Liver (tissue), 8 donors: ENCODE measurements at regions not wholly inside any gene's neighbourhood (a gene's known extent, or its start where the extent isn't known, plus 50 kb on each side); places are given as distances from the start of the nearest gene placed in this dataset.

ENCODE experiments used
- DNase-seq: peaks from one replicate; pipeline ENCODE4 v3.0.0-alpha.2; 2017; ENCODE audit warnings: low spot score
- H3K27ac ChIP-seq, 2 donors: one replicate each; pipeline ENCODE4 v1.7.0; 2013; ENCODE audit warnings: inconsistent platforms in 2 of 2, low read length in 2 of 2, control low read depth in 1 of 2, low read depth in 1 of 2, mild to moderate bottlenecking in 1 of 2
- H3K27me3 ChIP-seq, 4 donors: one replicate each; pipeline versions ENCODE4 v1.6.1 to v1.7.0; 2013; ENCODE audit warnings: low read length in 3 of 4, inconsistent platforms in 1 of 4, mild to moderate bottlenecking in 1 of 4, moderate library complexity in 1 of 4; ENCODE audit not compliant: control insufficient read depth in 4 of 4, insufficient read depth in 4 of 4
- H3K36me3 ChIP-seq, 4 donors: one replicate each; pipeline versions ENCODE4 v1.6.1 to v1.7.0; 2013; ENCODE audit warnings: low read length in 3 of 4, mild to moderate bottlenecking in 3 of 4, low read depth in 1 of 4, moderate library complexity in 1 of 4; ENCODE audit not compliant: control insufficient read depth in 4 of 4, insufficient read depth in 3 of 4
- H3K4me1 ChIP-seq, 4 donors: one replicate each; pipeline versions ENCODE4 v1.6.1 to v1.7.0; 2013; ENCODE audit warnings: low read length in 3 of 4, mild to moderate bottlenecking in 3 of 4, moderate library complexity in 1 of 4; ENCODE audit not compliant: control insufficient read depth in 4 of 4, insufficient read depth in 4 of 4
- H3K4me3 ChIP-seq, 3 donors: one replicate each; pipeline versions ENCODE4 v1.6.1 to v1.7.0; 2013; ENCODE audit warnings: low read length in 3 of 3, control low read depth in 1 of 3, low read depth in 1 of 3, mild to moderate bottlenecking in 1 of 3
- H3K9ac ChIP-seq, 2 donors: one replicate each; pipeline ENCODE4 v1.7.0; 2013; ENCODE audit warnings: low read length in 2 of 2, mild to moderate bottlenecking in 2 of 2, moderate library complexity in 2 of 2, control low read depth in 1 of 2, low read depth in 1 of 2
- H3K9me3 ChIP-seq, 4 donors: one replicate each; pipeline versions ENCODE4 v1.6.1 to v1.7.0; 2013; ENCODE audit warnings: low read length in 3 of 4; ENCODE audit not compliant: control insufficient read depth in 4 of 4
- ATF3 ChIP-seq: IDR thresholded peaks from 2 replicates; pipeline ENCODE4 v1.6.1; 2016; ENCODE audit warnings: antibody characterized with exemption
- EGR1 ChIP-seq, 2 donors: IDR thresholded peaks; 2 replicates each; pipeline ENCODE4 v1.6.1; 2016 to 2018; ENCODE audit warnings: antibody characterized with exemption in 2 of 2, low read depth in 2 of 2
- FOXA1 ChIP-seq: IDR thresholded peaks from 2 replicates; pipeline ENCODE4 v1.6.1; 2016; ENCODE audit warnings: antibody characterized with exemption
- FOXA2 ChIP-seq: IDR thresholded peaks from 2 replicates; pipeline ENCODE4 v1.6.1; 2016; ENCODE audit warnings: antibody characterized with exemption
- GABPA ChIP-seq, 2 donors: IDR thresholded peaks in 1 of 2; conservative IDR thresholded peaks in 1 of 2; 2 replicates each; pipeline ENCODE4 v1.6.1; 2016; ENCODE audit warnings: antibody characterized with exemption in 2 of 2, mild to moderate bottlenecking in 1 of 2, moderate library complexity in 1 of 2
- HNF4A ChIP-seq, 2 donors: conservative IDR thresholded peaks; 2 replicates each; pipeline ENCODE4 v1.6.1; 2016; ENCODE audit warnings: antibody characterized with exemption in 2 of 2, mild to moderate bottlenecking in 2 of 2
- JUND ChIP-seq, 2 donors: IDR thresholded peaks; 2 replicates each; pipeline ENCODE4 v1.6.1; 2016; ENCODE audit warnings: antibody characterized with exemption in 2 of 2
- MAX ChIP-seq: IDR thresholded peaks from 2 replicates; pipeline ENCODE4 v1.6.1; 2016; ENCODE audit warnings: antibody characterized with exemption
- NR2F2 ChIP-seq: IDR thresholded peaks from 2 replicates; pipeline ENCODE4 v1.6.1; 2016; ENCODE audit warnings: antibody characterized with exemption
- RAD21 ChIP-seq, 2 donors: IDR thresholded peaks; 2 replicates each; pipeline ENCODE4 v1.6.1; 2016; ENCODE audit warnings: antibody characterized with exemption in 2 of 2, mild to moderate bottlenecking in 2 of 2
- REST ChIP-seq: IDR thresholded peaks from 2 replicates; pipeline ENCODE4 v1.6.1; 2016; ENCODE audit warnings: antibody characterized with exemption, mild to moderate bottlenecking
- RXRA ChIP-seq, 2 donors: IDR thresholded peaks; 2 replicates each; pipeline ENCODE4 v1.6.1; 2017 to 2018; ENCODE audit warnings: antibody characterized with exemption in 2 of 2, mild to moderate bottlenecking in 1 of 2
- SP1 ChIP-seq: IDR thresholded peaks from 2 replicates; pipeline ENCODE4 v1.6.1; 2018; ENCODE audit warnings: antibody characterized with exemption, mild to moderate bottlenecking
- YY1 ChIP-seq: IDR thresholded peaks from 2 replicates; pipeline ENCODE4 v1.6.1; 2016; ENCODE audit warnings: antibody characterized with exemption, mild to moderate bottlenecking
- WGBS: extraction: QIAGEN DNeasy Blood & Tissue Kit; methylation state at CpG from one replicate; pipeline ENCODE4 v1.1.7; 2013; 5-methylcytosine and 5-hydroxymethylcytosine counted together
- TF ChIP-seq, protein P1 (sequence below): IDR thresholded peaks from 2 replicates; pipeline ENCODE4 v1.6.1; 2016; ENCODE audit warnings: antibody characterized with exemption
- TF ChIP-seq, protein P2 (sequence below): fragments of 150-350 bp; IDR thresholded peaks from 2 replicates; pipeline ENCODE4 v1.5.1; 2017; ENCODE audit warnings: improper control_type of control experiment, low read depth, low read length; ENCODE audit not compliant: missing input control
- donor health status: healthy.
- donor health status: healthy.
- donor health status: healthy.
- donor health status: healthy.
- donor health status: healthy.

DNA sequence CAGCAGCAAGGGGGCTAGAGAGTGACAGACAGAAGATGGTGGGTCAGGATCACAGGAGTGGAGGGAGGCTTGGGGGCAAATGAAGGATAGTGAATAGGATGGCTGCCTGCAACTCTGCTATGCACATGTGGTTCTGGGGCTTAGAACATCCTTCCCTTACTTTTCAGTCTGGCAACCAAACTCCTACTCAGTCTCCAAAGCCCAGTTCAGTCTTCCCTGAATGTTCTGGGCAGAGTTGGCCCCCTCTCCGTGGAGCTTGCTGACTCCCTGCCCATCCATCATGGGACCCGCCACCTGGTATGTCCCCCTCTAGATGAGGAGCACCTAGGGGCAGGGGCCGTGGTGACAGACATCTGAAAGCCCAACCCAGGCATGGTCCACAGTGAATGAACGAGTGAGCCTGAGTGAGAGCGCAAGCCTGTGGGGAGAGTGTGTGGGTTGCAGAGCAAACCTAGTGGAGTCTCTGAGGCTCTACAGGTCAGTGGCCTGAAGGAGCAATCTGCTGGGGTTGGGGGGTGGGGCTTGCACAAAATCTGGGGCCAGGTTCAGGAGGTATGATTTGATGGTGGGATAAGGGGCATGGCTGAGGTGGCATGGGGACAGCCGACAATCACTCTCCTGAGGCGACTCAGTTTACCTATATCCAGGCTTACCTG lies 180.6 kb downstream of the FGF18 start:
- WGBS, result 81% methylated on average over 7 of the region's 7 CpGs
- peaks cover 0 to 6% (median 0%) of the 10 kb centered on the region in 4 donors for H3K27me3 ChIP-seq
- no peaks in the 10 kb centered on the region for H3K4me1 ChIP-seq
- DNase-seq, result no peak
- no peaks in the 10 kb centered on the region for H3K36me3 ChIP-seq
- H3K4me3 ChIP-seq, result no peak overlapping the region
- no peak overlapping the region for H3K27ac ChIP-seq
- H3K9me3 ChIP-seq, result no peaks in the 10 kb centered on the region
- TF ChIP-seq ATF3, result no peak
- TF ChIP-seq MAX, result no peak
- H3K9ac ChIP-seq, result no peak overlapping the region

GRCh38 chr5:171600741-171601265 lies 181.4 kb downstream of the FGF18 start:
- H3K9me3 ChIP-seq, result no peaks in the 10 kb centered on the region
- H3K27me3 ChIP-seq, result peaks cover 0 to 6% (median 1%) of the 10 kb centered on the region in 4 donors
- no peak overlapping the region for H3K9ac ChIP-seq
- no peak overlapping the region for H3K27ac ChIP-seq
- H3K36me3 ChIP-seq, result no peaks in the 10 kb centered on the region
- TF ChIP-seq SP1, result no peak
- no peak for TF ChIP-seq FOXA2
- no peak for TF ChIP-seq JUND (IDR thresholded peaks at IDR 0.05)
- TF ChIP-seq, protein P1, sequence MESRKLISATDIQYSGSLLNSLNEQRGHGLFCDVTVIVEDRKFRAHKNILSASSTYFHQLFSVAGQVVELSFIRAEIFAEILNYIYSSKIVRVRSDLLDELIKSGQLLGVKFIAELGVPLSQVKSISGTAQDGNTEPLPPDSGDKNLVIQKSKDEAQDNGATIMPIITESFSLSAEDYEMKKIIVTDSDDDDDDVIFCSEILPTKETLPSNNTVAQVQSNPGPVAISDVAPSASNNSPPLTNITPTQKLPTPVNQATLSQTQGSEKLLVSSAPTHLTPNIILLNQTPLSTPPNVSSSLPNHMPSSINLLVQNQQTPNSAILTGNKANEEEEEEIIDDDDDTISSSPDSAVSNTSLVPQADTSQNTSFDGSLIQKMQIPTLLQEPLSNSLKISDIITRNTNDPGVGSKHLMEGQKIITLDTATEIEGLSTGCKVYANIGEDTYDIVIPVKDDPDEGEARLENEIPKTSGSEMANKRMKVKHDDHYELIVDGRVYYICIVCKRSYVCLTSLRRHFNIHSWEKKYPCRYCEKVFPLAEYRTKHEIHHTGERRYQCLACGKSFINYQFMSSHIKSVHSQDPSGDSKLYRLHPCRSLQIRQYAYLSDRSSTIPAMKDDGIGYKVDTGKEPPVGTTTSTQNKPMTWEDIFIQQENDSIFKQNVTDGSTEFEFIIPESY, result no peak
- TF ChIP-seq, protein P2, sequence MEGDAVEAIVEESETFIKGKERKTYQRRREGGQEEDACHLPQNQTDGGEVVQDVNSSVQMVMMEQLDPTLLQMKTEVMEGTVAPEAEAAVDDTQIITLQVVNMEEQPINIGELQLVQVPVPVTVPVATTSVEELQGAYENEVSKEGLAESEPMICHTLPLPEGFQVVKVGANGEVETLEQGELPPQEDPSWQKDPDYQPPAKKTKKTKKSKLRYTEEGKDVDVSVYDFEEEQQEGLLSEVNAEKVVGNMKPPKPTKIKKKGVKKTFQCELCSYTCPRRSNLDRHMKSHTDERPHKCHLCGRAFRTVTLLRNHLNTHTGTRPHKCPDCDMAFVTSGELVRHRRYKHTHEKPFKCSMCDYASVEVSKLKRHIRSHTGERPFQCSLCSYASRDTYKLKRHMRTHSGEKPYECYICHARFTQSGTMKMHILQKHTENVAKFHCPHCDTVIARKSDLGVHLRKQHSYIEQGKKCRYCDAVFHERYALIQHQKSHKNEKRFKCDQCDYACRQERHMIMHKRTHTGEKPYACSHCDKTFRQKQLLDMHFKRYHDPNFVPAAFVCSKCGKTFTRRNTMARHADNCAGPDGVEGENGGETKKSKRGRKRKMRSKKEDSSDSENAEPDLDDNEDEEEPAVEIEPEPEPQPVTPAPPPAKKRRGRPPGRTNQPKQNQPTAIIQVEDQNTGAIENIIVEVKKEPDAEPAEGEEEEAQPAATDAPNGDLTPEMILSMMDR, result no peak
- no peak for TF ChIP-seq RAD21 (IDR thresholded peaks at IDR 0.05)
- no peak for TF ChIP-seq NR2F2
- no peak for TF ChIP-seq RXRA (IDR thresholded peaks at IDR 0.05)
- TF ChIP-seq EGR1 (IDR thresholded peaks at IDR 0.05; ENCODE audit: low read depth in 2 of 2), result no peak
- no peak for TF ChIP-seq REST
- no peak for TF ChIP-seq MAX
- TF ChIP-seq YY1, result no peak
- no peak for TF ChIP-seq HNF4A (conservative IDR thresholded peaks at IDR 0.05)
- TF ChIP-seq GABPA (IDR thresholded peaks at IDR 0.05 in 1 of 2, conservative IDR thresholded peaks at IDR 0.05 in 1 of 2), result no peak
- no peak for TF ChIP-seq FOXA1
- H3K4me3 ChIP-seq, result no peak overlapping the region
- 21% methylated on average over 8 of the region's 8 CpGs for WGBS
- no peaks in the 10 kb centered on the region for H3K4me1 ChIP-seq
- DNase-seq, result no peak
